ENCODE measurements at regions not wholly inside any gene's neighbourhood (a gene's known extent, or its start where the extent isn't known, plus 50 kb on each side); places are given as distances from the start of the nearest gene placed in this dataset.

DNA sequence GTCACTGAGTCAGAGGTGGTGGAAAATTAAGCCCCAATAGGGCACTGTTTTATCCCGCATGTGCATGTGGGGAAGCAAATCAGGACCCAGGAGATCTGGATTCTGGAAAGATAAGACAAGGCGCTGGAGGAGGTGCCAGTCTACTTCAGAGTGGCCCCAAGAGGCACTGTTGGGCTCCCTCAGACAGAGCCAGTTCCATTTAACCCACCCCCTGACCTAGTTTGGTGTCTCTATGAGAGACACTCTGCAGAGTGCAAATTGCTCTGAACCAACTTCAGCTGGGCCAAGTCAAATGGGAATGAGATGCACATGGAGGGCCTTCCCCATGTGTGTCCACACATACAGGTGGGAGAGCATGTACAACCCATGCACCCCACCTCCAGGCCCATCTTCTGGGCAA, 71.1 kb upstream of the MED9 start:
- FAIRE-seq (no peak), DNase-seq (ENCODE audit: insufficient read length, low spot score) (no peak)
- TF ChIP-seq POU2F2 (IDR thresholded peaks at IDR 0.05; ENCODE audit: low read depth, low read length) (no peak), SPI1 (IDR thresholded peaks at IDR 0.05; ENCODE audit: low read depth, low read length) (no peak), POLR2A (IDR thresholded peaks at IDR 0.05; ENCODE audit: low read depth, low read length) (no peak), PAX5 (IDR thresholded peaks at IDR 0.05; ENCODE audit: insufficient read depth, low read length, severe bottlenecking) (no peak), POLR2AphosphoS5 (IDR thresholded peaks at IDR 0.05; ENCODE audit: low read depth, low read length) (no peak), TAF1 (IDR thresholded peaks at IDR 0.05; ENCODE audit: low read depth, low read length) (no peak)

DNA sequence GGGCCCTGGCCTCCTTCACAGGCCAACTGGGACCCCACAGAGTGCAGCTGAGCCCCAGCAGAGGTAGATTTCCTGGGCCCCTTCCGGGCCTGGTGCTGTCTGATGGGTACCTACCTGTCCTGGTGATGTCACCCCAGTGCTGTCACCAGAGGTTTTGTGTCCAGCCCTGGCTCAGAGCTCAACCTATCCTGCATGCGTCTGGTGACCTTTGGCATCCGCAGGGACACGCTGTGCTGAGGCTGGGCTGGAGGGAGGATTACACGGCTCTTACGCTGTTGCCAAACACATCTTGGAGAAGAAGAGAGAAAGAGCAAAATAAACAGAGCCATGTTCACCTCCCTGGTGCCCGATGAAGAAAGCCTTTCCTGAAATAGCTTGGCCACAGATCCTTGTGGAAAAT, 70.6 kb upstream of the MED9 start:
- no peak for DNase-seq (ENCODE audit: insufficient read length, low spot score)
- FAIRE-seq, result no peak
- TF ChIP-seq POU2F2 (IDR thresholded peaks at IDR 0.05; ENCODE audit: low read depth, low read length), result no peak
- no peak for TF ChIP-seq SPI1 (IDR thresholded peaks at IDR 0.05; ENCODE audit: low read depth, low read length)
- no peak for TF ChIP-seq TAF1 (IDR thresholded peaks at IDR 0.05; ENCODE audit: low read depth, low read length)
- TF ChIP-seq POLR2A (IDR thresholded peaks at IDR 0.05; ENCODE audit: low read depth, low read length), result no peak
- TF ChIP-seq POLR2AphosphoS5 (IDR thresholded peaks at IDR 0.05; ENCODE audit: low read depth, low read length), result no peak
- no peak for TF ChIP-seq PAX5 (IDR thresholded peaks at IDR 0.05; ENCODE audit: insufficient read depth, low read length, severe bottlenecking)

DNA sequence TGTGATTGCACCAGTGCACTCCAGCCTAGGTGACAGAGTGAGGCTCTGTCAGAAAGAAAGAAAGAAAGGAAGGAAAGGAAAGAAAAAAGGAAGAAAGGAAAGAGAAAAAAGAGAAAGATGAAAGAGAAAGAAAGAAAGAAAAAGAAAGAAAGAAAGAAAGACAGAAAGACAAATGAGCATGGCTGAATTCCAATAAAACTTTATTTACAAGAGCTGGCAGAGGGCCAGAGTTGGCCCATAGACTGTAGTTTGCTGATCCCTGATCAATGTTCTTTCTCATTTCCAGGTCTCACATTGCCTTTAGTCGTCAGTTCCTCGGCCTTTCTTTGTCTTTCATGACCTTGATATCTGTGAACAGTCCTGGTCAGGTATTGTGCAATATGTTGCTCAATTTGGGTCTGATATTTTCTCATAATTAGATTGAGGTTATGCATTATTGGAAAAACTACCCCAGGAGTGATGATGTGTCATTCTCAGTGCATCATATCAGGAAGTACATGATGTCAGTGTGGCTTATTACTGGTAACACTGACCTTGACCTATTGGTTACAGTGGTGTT, 68.5 kb upstream of the MED9 start:
- DNase-seq (ENCODE audit: insufficient read length, low spot score) (no peak), FAIRE-seq (no peak)
- TF ChIP-seq POU2F2 (IDR thresholded peaks at IDR 0.05; ENCODE audit: low read depth, low read length) (no peak), POLR2A (IDR thresholded peaks at IDR 0.05; ENCODE audit: low read depth, low read length) (no peak), POLR2AphosphoS5 (IDR thresholded peaks at IDR 0.05; ENCODE audit: low read depth, low read length) (no peak), PAX5 (IDR thresholded peaks at IDR 0.05; ENCODE audit: insufficient read depth, low read length, severe bottlenecking) (no peak), SPI1 (IDR thresholded peaks at IDR 0.05; ENCODE audit: low read depth, low read length) (no peak), TAF1 (IDR thresholded peaks at IDR 0.05; ENCODE audit: low read depth, low read length) (no peak)

DNA sequence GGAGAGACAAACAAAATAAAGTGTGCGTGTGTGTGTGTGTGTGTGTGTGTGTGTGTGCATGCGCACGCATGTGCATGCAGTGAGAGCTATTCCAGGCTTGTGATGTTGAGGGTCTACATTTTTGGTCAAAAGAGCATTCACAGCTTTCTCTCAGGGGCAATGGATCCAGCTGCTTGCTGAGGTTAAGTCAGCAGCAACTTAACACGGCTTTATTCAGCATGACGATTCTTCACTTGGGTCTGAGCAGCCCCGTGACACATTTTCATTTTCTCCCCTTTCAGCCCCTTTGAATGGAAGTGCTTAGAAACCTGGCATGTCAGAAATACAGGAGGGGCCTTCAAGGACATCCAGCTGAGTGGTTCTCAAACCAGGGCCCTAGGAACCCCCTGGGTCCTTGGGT, 66.4 kb upstream of the MED9 start:
- DNase-seq (ENCODE audit: insufficient read length, low spot score) (no peak), FAIRE-seq (no peak)
- TF ChIP-seq PAX5 (IDR thresholded peaks at IDR 0.05; ENCODE audit: insufficient read depth, low read length, severe bottlenecking) (no peak), SPI1 (IDR thresholded peaks at IDR 0.05; ENCODE audit: low read depth, low read length) (no peak), POLR2A (IDR thresholded peaks at IDR 0.05; ENCODE audit: low read depth, low read length) (no peak), POLR2AphosphoS5 (IDR thresholded peaks at IDR 0.05; ENCODE audit: low read depth, low read length) (no peak), TAF1 (IDR thresholded peaks at IDR 0.05; ENCODE audit: low read depth, low read length) (no peak), POU2F2 (IDR thresholded peaks at IDR 0.05; ENCODE audit: low read depth, low read length) (no peak)

DNA sequence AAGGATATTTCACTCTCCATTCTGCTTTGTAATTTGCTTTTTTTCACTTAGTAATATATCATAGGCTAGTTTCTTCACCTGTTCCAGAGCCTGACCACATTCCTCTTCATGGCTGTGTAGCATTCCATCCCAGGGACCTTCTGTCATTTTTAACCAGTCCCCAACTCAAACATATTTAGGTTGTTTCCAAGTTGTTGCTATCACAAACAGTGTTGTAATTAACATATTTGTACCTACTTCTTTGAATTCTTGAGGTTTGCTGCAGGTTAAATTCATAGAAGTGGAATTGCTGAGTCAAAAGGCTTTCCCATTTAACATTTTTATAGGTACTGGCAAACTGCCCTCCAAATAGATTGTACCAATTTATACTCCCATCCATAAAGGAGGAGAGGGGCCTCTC, 65.1 kb upstream of the MED9 start:
- DNase-seq (ENCODE audit: insufficient read length, low spot score), result no peak
- FAIRE-seq, result no peak
- TF ChIP-seq SPI1 (IDR thresholded peaks at IDR 0.05; ENCODE audit: low read depth, low read length) (no peak), POLR2AphosphoS5 (IDR thresholded peaks at IDR 0.05; ENCODE audit: low read depth, low read length) (no peak), TAF1 (IDR thresholded peaks at IDR 0.05; ENCODE audit: low read depth, low read length) (no peak), PAX5 (IDR thresholded peaks at IDR 0.05; ENCODE audit: insufficient read depth, low read length, severe bottlenecking) (no peak), POLR2A (IDR thresholded peaks at IDR 0.05; ENCODE audit: low read depth, low read length) (no peak), POU2F2 (IDR thresholded peaks at IDR 0.05; ENCODE audit: low read depth, low read length) (no peak)

DNA sequence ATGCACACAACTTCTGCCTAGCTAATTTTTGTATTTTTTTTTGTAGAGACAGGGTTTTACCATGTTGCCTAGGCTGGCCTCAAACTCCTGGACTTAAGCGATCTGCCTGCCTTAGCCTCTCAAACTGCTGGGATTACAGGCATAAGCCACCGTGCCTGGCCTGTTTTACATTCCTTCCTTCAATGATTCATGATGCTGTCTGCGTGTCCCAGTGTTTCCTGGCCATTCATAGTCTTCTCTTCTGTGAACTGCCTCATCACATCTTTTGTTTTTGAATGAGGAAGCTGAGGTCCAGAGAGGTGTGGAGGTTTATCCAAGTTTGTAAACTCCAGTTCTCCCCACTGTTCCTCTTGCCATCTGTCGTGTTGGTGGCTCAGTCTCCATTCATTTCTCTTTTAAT, 64.5 kb upstream of the MED9 start:
- FAIRE-seq, result no peak
- no peak for DNase-seq (ENCODE audit: insufficient read length, low spot score)

DNA sequence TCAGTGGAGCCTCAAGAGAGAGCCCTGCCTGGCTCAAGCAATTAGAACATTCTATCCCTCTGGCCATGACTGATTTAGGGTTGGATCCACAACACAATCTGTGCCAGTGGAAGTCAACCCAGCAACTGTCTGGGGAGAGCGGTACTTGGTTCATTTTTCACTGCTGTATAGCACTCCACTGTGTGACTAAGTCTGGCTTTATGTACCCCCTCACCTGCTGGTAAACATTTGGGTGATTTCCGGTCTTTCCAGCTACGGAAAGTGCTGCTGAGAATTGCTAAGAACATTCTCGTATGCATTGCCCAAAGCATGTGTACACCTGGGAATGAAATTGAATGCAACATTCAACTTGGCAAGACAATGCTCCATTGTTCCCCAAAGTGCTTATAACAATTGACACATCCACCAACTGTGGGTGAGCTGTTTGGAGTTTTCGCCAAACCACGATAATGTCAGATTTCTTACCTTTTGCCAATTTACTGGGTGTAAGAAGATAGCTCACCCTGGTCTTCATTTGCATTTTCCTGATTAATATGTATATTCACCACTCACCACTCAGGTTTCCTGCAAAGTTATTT, 63.5 kb upstream of the MED9 start:
- FAIRE-seq (no peak), DNase-seq (ENCODE audit: insufficient read length, low spot score) (no peak)
- TF ChIP-seq POLR2AphosphoS5 (IDR thresholded peaks at IDR 0.05; ENCODE audit: low read depth, low read length) (no peak), SPI1 (IDR thresholded peaks at IDR 0.05; ENCODE audit: low read depth, low read length) (no peak), PAX5 (IDR thresholded peaks at IDR 0.05; ENCODE audit: insufficient read depth, low read length, severe bottlenecking) (no peak), POU2F2 (IDR thresholded peaks at IDR 0.05; ENCODE audit: low read depth, low read length) (no peak), TAF1 (IDR thresholded peaks at IDR 0.05; ENCODE audit: low read depth, low read length) (no peak), POLR2A (IDR thresholded peaks at IDR 0.05; ENCODE audit: low read depth, low read length) (no peak)

More for the DNA sequence above, 64.5 kb upstream of the MED9 start:
- no peak for TF ChIP-seq TAF1 (IDR thresholded peaks at IDR 0.05; ENCODE audit: low read depth, low read length)
- TF ChIP-seq PAX5 (IDR thresholded peaks at IDR 0.05; ENCODE audit: insufficient read depth, low read length, severe bottlenecking), result no peak
- no peak for TF ChIP-seq SPI1 (IDR thresholded peaks at IDR 0.05; ENCODE audit: low read depth, low read length)
- TF ChIP-seq POLR2AphosphoS5 (IDR thresholded peaks at IDR 0.05; ENCODE audit: low read depth, low read length), result no peak
- TF ChIP-seq POU2F2 (IDR thresholded peaks at IDR 0.05; ENCODE audit: low read depth, low read length), result no peak
- no peak for TF ChIP-seq POLR2A (IDR thresholded peaks at IDR 0.05; ENCODE audit: low read depth, low read length)

DNA sequence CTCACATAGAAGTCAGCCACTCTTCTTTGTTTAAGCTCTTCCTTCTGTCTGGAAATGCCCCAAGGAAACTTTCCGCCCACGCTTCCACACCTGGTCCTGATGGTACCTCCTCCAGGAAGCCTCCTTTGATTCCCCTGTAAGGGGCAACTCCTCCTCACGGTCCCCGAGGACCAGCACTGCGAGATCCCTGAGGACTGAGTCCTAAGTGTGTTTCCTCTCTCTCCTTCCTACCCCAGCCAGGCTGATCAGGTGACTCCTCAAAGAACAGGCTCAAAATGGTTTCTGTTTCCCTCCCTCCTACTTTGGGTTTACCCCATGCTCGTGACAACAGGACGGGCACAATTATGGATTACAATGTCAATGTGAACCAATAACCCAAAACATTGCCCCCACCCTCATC, 63.0 kb upstream of the MED9 start:
- DNase-seq (ENCODE audit: insufficient read length, low spot score), result no peak
- no peak for TF ChIP-seq POLR2A (IDR thresholded peaks at IDR 0.05; ENCODE audit: low read depth, low read length)
- TF ChIP-seq SPI1 (IDR thresholded peaks at IDR 0.05; ENCODE audit: low read depth, low read length), result no peak
- no peak for TF ChIP-seq POLR2AphosphoS5 (IDR thresholded peaks at IDR 0.05; ENCODE audit: low read depth, low read length)
- TF ChIP-seq TAF1 (IDR thresholded peaks at IDR 0.05; ENCODE audit: low read depth, low read length), result no peak
- TF ChIP-seq PAX5 (IDR thresholded peaks at IDR 0.05; ENCODE audit: insufficient read depth, low read length, severe bottlenecking), result no peak
- no peak for TF ChIP-seq POU2F2 (IDR thresholded peaks at IDR 0.05; ENCODE audit: low read depth, low read length)
- no peak for FAIRE-seq

DNA sequence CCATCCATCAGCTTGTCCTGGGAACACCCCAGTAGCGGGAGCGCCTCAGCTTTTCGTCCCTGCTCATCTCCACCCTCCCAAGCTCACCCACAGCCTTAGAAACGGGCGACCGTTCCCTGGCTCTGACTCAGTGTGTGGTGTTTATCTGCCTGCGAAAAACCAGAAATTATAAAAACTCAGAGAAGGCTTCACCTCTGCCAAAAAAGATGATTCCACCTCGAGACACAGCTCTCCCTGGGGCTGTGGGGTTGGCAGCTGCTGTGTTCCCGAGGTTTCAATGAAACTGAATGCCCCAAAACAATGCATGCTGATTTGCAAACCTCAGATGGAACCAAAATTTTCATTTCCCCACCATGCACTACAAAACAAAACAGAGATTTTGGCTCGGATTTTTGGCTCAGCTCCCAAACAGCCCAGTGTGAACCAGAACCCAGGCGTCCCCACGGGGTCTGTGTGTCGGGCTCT, 62.4 kb upstream of the MED9 start:
- no peak for TF ChIP-seq PAX5 (IDR thresholded peaks at IDR 0.05; ENCODE audit: insufficient read depth, low read length, severe bottlenecking)
- TF ChIP-seq SPI1 (IDR thresholded peaks at IDR 0.05; ENCODE audit: low read depth, low read length), result no peak
- no peak for TF ChIP-seq POU2F2 (IDR thresholded peaks at IDR 0.05; ENCODE audit: low read depth, low read length)
- no peak for TF ChIP-seq POLR2A (IDR thresholded peaks at IDR 0.05; ENCODE audit: low read depth, low read length)
- no peak for TF ChIP-seq POLR2AphosphoS5 (IDR thresholded peaks at IDR 0.05; ENCODE audit: low read depth, low read length)
- no peak for TF ChIP-seq TAF1 (IDR thresholded peaks at IDR 0.05; ENCODE audit: low read depth, low read length)
- no peak for DNase-seq (ENCODE audit: insufficient read length, low spot score)
- no peak for FAIRE-seq
